Stimulated activated CD8-positive, alpha-beta memory T cell treated with anti-CD3 and anti-CD28 coated beads, Interleukin-7, amount 100 ng/mL, for 4 hours (primary cell): ENCODE measurements at regions not wholly inside any gene's neighbourhood (a gene's known extent, or its start where the extent isn't known, plus 50 kb on each side); places are given as distances from the start of the nearest gene placed in this dataset.
A peak's percentile ranks its signal among the peaks of the same experiment; 100 is the strongest.
"Not testable (repeated sequence)": the region's sequence is repeated elsewhere in the genome, so short reads cannot be mapped to it uniquely, and the experiment has no call there.

Experiments used
- DNase-seq, 2 donors: peaks; one replicate each; pipeline ENCODE4 v3.0.0-alpha.2; 2020; ENCODE audit warnings: low read depth in 2 of 2

GRCh38 chr9:88870627-88871026, 120.6 kb upstream of the S1PR3 start:
- DNase-seq: no peak

- no peak for DNase-seq
Observed at GRCh38 chr9:88871669-88872068, 119.6 kb upstream of the S1PR3 start.

GRCh38 chr9:88872192-88872946, 118.9 kb upstream of the S1PR3 start:
- no peak for DNase-seq

- no peak for DNase-seq
Observed at GRCh38 chr9:88873635-88874034, 117.6 kb upstream of the S1PR3 start.

GRCh38 chr9:88874391-88874790, 116.9 kb upstream of the S1PR3 start:
- DNase-seq: no peak

- DNase-seq: no peak
Observed at GRCh38 chr9:88875400-88876120, 115.7 kb upstream of the S1PR3 start.

- DNase-seq: no peak
Observed at GRCh38 chr9:88880199-88880598, 111.1 kb upstream of the S1PR3 start.

- not testable (repeated sequence) for DNase-seq
Observed at GRCh38 chr9:88884291-88884690, 107.0 kb upstream of the S1PR3 start.

- not testable (repeated sequence) for DNase-seq
Observed at GRCh38 chr9:88886762-88887161, 104.5 kb upstream of the S1PR3 start.

- no peak for DNase-seq
Observed at GRCh38 chr9:88889386-88889785, 101.9 kb upstream of the S1PR3 start.

- no peak for DNase-seq
Observed at GRCh38 chr9:88890546-88890945, 100.7 kb upstream of the S1PR3 start.

- no peak for DNase-seq
Observed at GRCh38 chr9:88891040-88891439, 100.2 kb upstream of the S1PR3 start.

GRCh38 chr9:88892724-88893123, 98.5 kb upstream of the S1PR3 start:
- DNase-seq: no peak

- no peak for DNase-seq
Observed at GRCh38 chr9:88897081-88897480, 94.2 kb upstream of the S1PR3 start.

- DNase-seq: no peak
Observed at GRCh38 chr9:88898039-88898720, 93.1 kb upstream of the S1PR3 start.

- no peak for DNase-seq
Observed at GRCh38 chr9:88905506-88905905, 85.8 kb upstream of the S1PR3 start.

GRCh38 chr9:88915916-88916315, 75.4 kb upstream of the S1PR3 start:
- DNase-seq: no peak

GRCh38 chr9:88916894-88917293, 74.4 kb upstream of the S1PR3 start:
- no peak for DNase-seq

GRCh38 chr9:88917375-88917774, 73.9 kb upstream of the S1PR3 start:
- DNase-seq: no peak

- DNase-seq: not testable (repeated sequence)
Observed at GRCh38 chr9:88918537-88918936, 72.7 kb upstream of the S1PR3 start.

- DNase-seq: no peak
Observed at GRCh38 chr9:88920645-88921044, 70.6 kb upstream of the S1PR3 start.

GRCh38 chr9:88922091-88922490, 69.2 kb upstream of the S1PR3 start:
- DNase-seq: peak in 1 of 2 donors; percentile 3

- DNase-seq: no peak
Observed at GRCh38 chr9:88923092-88923491, 68.2 kb upstream of the S1PR3 start.
